ENCODE measurements at regions not wholly inside any gene's neighbourhood (a gene's known extent, or its start where the extent isn't known, plus 50 kb on each side); places are given as distances from the start of the nearest gene placed in this dataset.

DNA sequence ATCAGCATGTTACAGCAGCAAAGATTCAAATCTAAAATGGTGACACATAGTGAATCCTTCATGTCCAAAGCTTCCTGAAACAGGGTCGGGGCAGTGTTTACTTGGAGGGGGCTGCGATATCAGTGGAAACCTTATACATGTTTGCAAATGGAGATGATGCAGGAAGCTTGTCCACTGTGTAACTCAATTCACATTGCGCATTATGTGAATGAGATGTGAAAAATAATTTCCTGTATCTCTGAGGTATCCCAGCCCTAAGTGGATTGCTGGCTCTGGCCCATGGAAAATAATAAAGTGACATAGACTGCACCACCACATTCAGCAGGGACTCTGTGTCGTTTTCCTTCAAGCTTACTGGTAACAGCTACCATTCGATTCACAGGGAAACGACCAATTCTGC lies 505.5 kb downstream of the GALR1 start:
- TF ChIP-seq, protein P1, sequence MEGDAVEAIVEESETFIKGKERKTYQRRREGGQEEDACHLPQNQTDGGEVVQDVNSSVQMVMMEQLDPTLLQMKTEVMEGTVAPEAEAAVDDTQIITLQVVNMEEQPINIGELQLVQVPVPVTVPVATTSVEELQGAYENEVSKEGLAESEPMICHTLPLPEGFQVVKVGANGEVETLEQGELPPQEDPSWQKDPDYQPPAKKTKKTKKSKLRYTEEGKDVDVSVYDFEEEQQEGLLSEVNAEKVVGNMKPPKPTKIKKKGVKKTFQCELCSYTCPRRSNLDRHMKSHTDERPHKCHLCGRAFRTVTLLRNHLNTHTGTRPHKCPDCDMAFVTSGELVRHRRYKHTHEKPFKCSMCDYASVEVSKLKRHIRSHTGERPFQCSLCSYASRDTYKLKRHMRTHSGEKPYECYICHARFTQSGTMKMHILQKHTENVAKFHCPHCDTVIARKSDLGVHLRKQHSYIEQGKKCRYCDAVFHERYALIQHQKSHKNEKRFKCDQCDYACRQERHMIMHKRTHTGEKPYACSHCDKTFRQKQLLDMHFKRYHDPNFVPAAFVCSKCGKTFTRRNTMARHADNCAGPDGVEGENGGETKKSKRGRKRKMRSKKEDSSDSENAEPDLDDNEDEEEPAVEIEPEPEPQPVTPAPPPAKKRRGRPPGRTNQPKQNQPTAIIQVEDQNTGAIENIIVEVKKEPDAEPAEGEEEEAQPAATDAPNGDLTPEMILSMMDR (IDR thresholded peaks at IDR 0.05; ENCODE audit: poor library complexity, severe bottlenecking) = no peak
- TF ChIP-seq, protein P2, sequence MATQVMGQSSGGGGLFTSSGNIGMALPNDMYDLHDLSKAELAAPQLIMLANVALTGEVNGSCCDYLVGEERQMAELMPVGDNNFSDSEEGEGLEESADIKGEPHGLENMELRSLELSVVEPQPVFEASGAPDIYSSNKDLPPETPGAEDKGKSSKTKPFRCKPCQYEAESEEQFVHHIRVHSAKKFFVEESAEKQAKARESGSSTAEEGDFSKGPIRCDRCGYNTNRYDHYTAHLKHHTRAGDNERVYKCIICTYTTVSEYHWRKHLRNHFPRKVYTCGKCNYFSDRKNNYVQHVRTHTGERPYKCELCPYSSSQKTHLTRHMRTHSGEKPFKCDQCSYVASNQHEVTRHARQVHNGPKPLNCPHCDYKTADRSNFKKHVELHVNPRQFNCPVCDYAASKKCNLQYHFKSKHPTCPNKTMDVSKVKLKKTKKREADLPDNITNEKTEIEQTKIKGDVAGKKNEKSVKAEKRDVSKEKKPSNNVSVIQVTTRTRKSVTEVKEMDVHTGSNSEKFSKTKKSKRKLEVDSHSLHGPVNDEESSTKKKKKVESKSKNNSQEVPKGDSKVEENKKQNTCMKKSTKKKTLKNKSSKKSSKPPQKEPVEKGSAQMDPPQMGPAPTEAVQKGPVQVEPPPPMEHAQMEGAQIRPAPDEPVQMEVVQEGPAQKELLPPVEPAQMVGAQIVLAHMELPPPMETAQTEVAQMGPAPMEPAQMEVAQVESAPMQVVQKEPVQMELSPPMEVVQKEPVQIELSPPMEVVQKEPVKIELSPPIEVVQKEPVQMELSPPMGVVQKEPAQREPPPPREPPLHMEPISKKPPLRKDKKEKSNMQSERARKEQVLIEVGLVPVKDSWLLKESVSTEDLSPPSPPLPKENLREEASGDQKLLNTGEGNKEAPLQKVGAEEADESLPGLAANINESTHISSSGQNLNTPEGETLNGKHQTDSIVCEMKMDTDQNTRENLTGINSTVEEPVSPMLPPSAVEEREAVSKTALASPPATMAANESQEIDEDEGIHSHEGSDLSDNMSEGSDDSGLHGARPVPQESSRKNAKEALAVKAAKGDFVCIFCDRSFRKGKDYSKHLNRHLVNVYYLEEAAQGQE (IDR thresholded peaks at IDR 0.05; ENCODE audit: borderline replicate concordance) = no peak
- no peak for TF ChIP-seq POLR2AphosphoS5 (IDR thresholded peaks at IDR 0.05)
- no peak for TF ChIP-seq EZH2 (IDR thresholded peaks at IDR 0.05; ENCODE audit: borderline replicate concordance, insufficient read depth, low read length, poor library complexity, severe bottlenecking)
- TF ChIP-seq MXI1 (conservative IDR thresholded peaks at IDR 0.05; ENCODE audit: poor library complexity, severe bottlenecking) = no peak
- TF ChIP-seq RAD21 (conservative IDR thresholded peaks at IDR 0.05) = no peak
- no peak for TF ChIP-seq EP300 (conservative IDR thresholded peaks at IDR 0.05; ENCODE audit: poor library complexity, severe bottlenecking)
